ENCODE measurements at regions not wholly inside any gene's neighbourhood (a gene's known extent, or its start where the extent isn't known, plus 50 kb on each side); places are given as distances from the start of the nearest gene placed in this dataset.

DNA sequence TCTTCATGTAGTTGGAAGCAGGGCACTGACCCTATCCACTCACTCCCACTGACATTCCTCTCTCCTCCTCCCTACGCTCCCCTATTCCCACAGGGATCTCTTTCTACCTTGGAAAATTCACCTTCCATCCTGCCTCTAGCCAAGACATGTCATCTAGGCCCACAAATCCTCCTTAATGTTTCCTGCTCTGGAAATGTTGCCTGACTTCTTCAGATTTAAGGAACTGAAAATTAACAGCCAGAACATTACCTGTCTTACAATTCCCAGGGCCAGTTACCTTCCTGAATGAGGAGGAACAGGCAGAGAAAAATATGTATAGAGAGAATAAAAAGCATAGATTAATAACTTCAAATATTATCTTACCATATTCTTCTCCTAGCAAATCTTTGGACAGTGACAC lies 147.3 kb downstream of the MRPL39 start:
- Mint-ChIP-seq H3K27ac (ENCODE audit: unreplicated experiment) (no peak overlapping the region), H3K27me3 (ENCODE audit: unreplicated experiment) (no peaks in the 10 kb centered on the region), H3K4me1 (ENCODE audit: low read depth, unreplicated experiment) (no peaks in the 10 kb centered on the region), H3K36me3 (ENCODE audit: insufficient read depth, unreplicated experiment) (no peaks in the 10 kb centered on the region), H3K9me3 (ENCODE audit: low read depth, unreplicated experiment) (no peaks in the 10 kb centered on the region), H3K4me3 (ENCODE audit: low read depth, unreplicated experiment) (no peak overlapping the region)
- no peak for TF ChIP-seq CTCF (IDR thresholded peaks at IDR 0.05; ENCODE audit: unreplicated experiment)
- intact Hi-C loops (cut with micrococcal nuclease; ENCODE audit: unreplicated experiment), result no loop called here
- CTCF ChIA-PET, result no interaction called here
- BruUV-seq (replicated peaks), result no TSS peak
- DNase-seq, result no peak

DNA sequence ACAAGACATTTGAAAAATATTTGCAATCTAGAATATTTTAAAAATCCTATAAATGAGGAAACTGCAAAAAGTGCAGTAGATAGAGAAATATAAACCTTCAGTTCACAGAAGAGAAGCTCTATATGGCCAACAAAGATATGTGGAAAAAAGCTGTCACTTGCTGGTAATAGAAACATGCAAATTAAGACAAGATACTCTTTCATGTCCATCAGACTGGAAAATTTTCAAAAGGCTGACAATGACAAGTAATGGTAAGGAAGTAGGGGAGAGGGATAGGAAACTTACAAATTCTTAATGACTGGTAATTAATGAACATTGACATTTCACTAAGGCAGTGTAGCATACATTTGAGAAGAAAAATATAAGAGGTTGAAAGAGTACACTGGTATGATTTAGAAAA lies 147.9 kb downstream of the MRPL39 start:
- TF ChIP-seq CTCF (IDR thresholded peaks at IDR 0.05; ENCODE audit: unreplicated experiment), result no peak
- Mint-ChIP-seq H3K4me1 (ENCODE audit: low read depth, unreplicated experiment) (no peaks in the 10 kb centered on the region), H3K36me3 (ENCODE audit: insufficient read depth, unreplicated experiment) (no peaks in the 10 kb centered on the region), H3K4me3 (ENCODE audit: low read depth, unreplicated experiment) (no peak overlapping the region), H3K27ac (ENCODE audit: unreplicated experiment) (no peak overlapping the region), H3K27me3 (ENCODE audit: unreplicated experiment) (no peaks in the 10 kb centered on the region), H3K9me3 (ENCODE audit: low read depth, unreplicated experiment) (no peaks in the 10 kb centered on the region)
- no peak for DNase-seq
- CTCF ChIA-PET, result no interaction called here
- no TSS peak for BruUV-seq (replicated peaks)
- intact Hi-C loops (cut with micrococcal nuclease; ENCODE audit: unreplicated experiment), result no loop called here

GRCh38 chr21:25458484-25458883 lies 148.8 kb downstream of the MRPL39 start:
- no peak for DNase-seq
- no peak for TF ChIP-seq CTCF (IDR thresholded peaks at IDR 0.05; ENCODE audit: unreplicated experiment)
- Mint-ChIP-seq H3K27ac (ENCODE audit: unreplicated experiment) (no peak overlapping the region), H3K4me3 (ENCODE audit: low read depth, unreplicated experiment) (no peak overlapping the region), H3K27me3 (ENCODE audit: unreplicated experiment) (no peaks in the 10 kb centered on the region), H3K9me3 (ENCODE audit: low read depth, unreplicated experiment) (no peaks in the 10 kb centered on the region), H3K4me1 (ENCODE audit: low read depth, unreplicated experiment) (no peaks in the 10 kb centered on the region), H3K36me3 (ENCODE audit: insufficient read depth, unreplicated experiment) (no peaks in the 10 kb centered on the region)
- no TSS peak for BruUV-seq (replicated peaks)
- intact Hi-C loops (cut with micrococcal nuclease; ENCODE audit: unreplicated experiment), result no loop called here
- CTCF ChIA-PET, result interaction anchor here (1.3 kb wide), 1 partner anchor 12 kb away, joined by 3 read pairs; no protein-coding TSS in a partner anchor

DNA sequence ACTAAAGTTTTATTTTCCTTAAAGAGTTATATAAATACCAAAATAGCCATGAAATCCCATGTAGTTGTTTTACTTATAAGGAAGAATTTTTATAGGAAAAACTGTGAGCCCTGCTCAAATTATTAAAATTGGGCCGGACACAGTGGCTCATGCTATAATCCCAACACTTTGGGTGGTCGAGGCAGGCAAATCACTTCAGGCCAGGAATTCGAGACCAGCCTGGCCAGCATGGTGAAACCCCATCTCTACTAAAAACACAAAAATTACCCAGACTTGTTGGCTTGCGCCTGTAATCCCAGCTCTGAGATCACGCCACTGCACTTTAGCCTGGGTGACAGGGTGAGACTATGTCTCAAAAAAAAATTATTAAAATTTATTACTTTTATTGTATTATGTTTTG lies 149.3 kb downstream of the MRPL39 start:
- no peak overlapping the region for H3K4me3 Mint-ChIP-seq (ENCODE audit: low read depth, unreplicated experiment)
- no peaks in the 10 kb centered on the region for H3K4me1 Mint-ChIP-seq (ENCODE audit: low read depth, unreplicated experiment)
- BruUV-seq (replicated peaks), result no TSS peak
- no peak for DNase-seq
- CTCF ChIA-PET, result interaction anchor here (1.3 kb wide), 1 partner anchor 11 kb away, joined by 3 read pairs; no protein-coding TSS in a partner anchor
- intact Hi-C loops (cut with micrococcal nuclease; ENCODE audit: unreplicated experiment), result no loop called here
- no peaks in the 10 kb centered on the region for H3K27me3 Mint-ChIP-seq (ENCODE audit: unreplicated experiment)
- no peaks in the 10 kb centered on the region for H3K9me3 Mint-ChIP-seq (ENCODE audit: low read depth, unreplicated experiment)
- no peak overlapping the region for H3K27ac Mint-ChIP-seq (ENCODE audit: unreplicated experiment)
- no peak for TF ChIP-seq CTCF (IDR thresholded peaks at IDR 0.05; ENCODE audit: unreplicated experiment)
- no peaks in the 10 kb centered on the region for H3K36me3 Mint-ChIP-seq (ENCODE audit: insufficient read depth, unreplicated experiment)

Data from Calu3 (cell line).